ENCODE measurements at regions not wholly inside any gene's neighbourhood (a gene's known extent, or its start where the extent isn't known, plus 50 kb on each side); places are given as distances from the start of the nearest gene placed in this dataset.

- CTCF ChIA-PET, result interaction anchor here (1.5 kb wide), 1 partner anchor 10 kb away, joined by 4 read pairs; no protein-coding TSS in a partner anchor
- no peak for TF ChIP-seq CTCF (IDR thresholded peaks at IDR 0.05; ENCODE audit: insufficient read depth, low read length, missing control alignments)
- POLR2A ChIA-PET, result no interaction called here
- no peak for DNase-seq (ENCODE audit: low read depth, low spot score)
- no peak overlapping the region for H3K4me3 ChIP-seq (ENCODE audit: low read depth, low read length)
These were observed 205.0 kb upstream of the ZNF462 start for GRCh38 chr9:106657926-106658325.

- TF ChIP-seq CTCF (IDR thresholded peaks at IDR 0.05; ENCODE audit: insufficient read depth, low read length, missing control alignments), result no peak
- CTCF ChIA-PET, result no interaction called here
- POLR2A ChIA-PET, result no interaction called here
- no peak for DNase-seq (ENCODE audit: low read depth, low spot score)
- no peak overlapping the region for H3K4me3 ChIP-seq (ENCODE audit: low read depth, low read length)
These were observed 194.4 kb upstream of the ZNF462 start for GRCh38 chr9:106668534-106668933.

GRCh38 chr9:106669835-106670234 is 193.1 kb upstream of the ZNF462 start:
- DNase-seq (ENCODE audit: low read depth, low spot score), result no peak
- ChIA-PET CTCF (no interaction called here), POLR2A (no interaction called here)
- TF ChIP-seq CTCF (IDR thresholded peaks at IDR 0.05; ENCODE audit: insufficient read depth, low read length, missing control alignments), result no peak
- H3K4me3 ChIP-seq (ENCODE audit: low read depth, low read length), result no peak overlapping the region

- H3K4me3 ChIP-seq (ENCODE audit: low read depth, low read length), result no peak overlapping the region
- ChIA-PET CTCF (no interaction called here), POLR2A (no interaction called here)
These were observed 192.5 kb upstream of the ZNF462 start for GRCh38 chr9:106670418-106670817.

GRCh38 chr9:106675780-106676179 is 187.2 kb upstream of the ZNF462 start:
- no peak for DNase-seq (ENCODE audit: low read depth, low spot score)
- ChIA-PET POLR2A (no interaction called here), CTCF (no interaction called here)
- no peak overlapping the region for H3K4me3 ChIP-seq (ENCODE audit: low read depth, low read length)
- no peak for TF ChIP-seq CTCF (IDR thresholded peaks at IDR 0.05; ENCODE audit: insufficient read depth, low read length, missing control alignments)

More at GRCh38 chr9:106670418-106670817, 192.5 kb upstream of the ZNF462 start:
- TF ChIP-seq CTCF (IDR thresholded peaks at IDR 0.05; ENCODE audit: insufficient read depth, low read length, missing control alignments), result no peak
- no peak for DNase-seq (ENCODE audit: low read depth, low spot score)

- no peak for DNase-seq (ENCODE audit: low read depth, low spot score)
- no peak overlapping the region for H3K4me3 ChIP-seq (ENCODE audit: low read depth, low read length)
- ChIA-PET POLR2A (no interaction called here), CTCF (no interaction called here)
- no peak for TF ChIP-seq CTCF (IDR thresholded peaks at IDR 0.05; ENCODE audit: insufficient read depth, low read length, missing control alignments)
These were observed 185.6 kb upstream of the ZNF462 start for GRCh38 chr9:106677374-106677773.
